Dermis blood vessel endothelial cell (primary cell): ENCODE measurements at regions not wholly inside any gene's neighbourhood (a gene's known extent, or its start where the extent isn't known, plus 50 kb on each side); places are given as distances from the start of the nearest gene placed in this dataset.

Experiments
- DNase-seq: peaks from one replicate; pipeline ENCODE4 v3.0.0; 2010

GRCh38 chr10:10295537-10295936 is 722.1 kb upstream of the CELF2 start:
- no peak for DNase-seq

GRCh38 chr10:10302689-10303088 is 715.0 kb upstream of the CELF2 start:
- DNase-seq: no peak

- no peak for DNase-seq
Measured at GRCh38 chr10:10307036-10307435, 710.6 kb upstream of the CELF2 start.

- DNase-seq: no peak
Measured at GRCh38 chr10:10307551-10307950, 710.1 kb upstream of the CELF2 start.

GRCh38 chr10:10310498-10310897 is 707.2 kb upstream of the CELF2 start:
- DNase-seq: no peak

- DNase-seq: no peak
Measured at GRCh38 chr10:10311966-10312365, 705.7 kb upstream of the CELF2 start.

- no peak for DNase-seq
Measured at GRCh38 chr10:10313149-10313835, 704.4 kb upstream of the CELF2 start.

GRCh38 chr10:10314626-10315025 is 703.0 kb upstream of the CELF2 start:
- DNase-seq: no peak

- no peak for DNase-seq
Measured at GRCh38 chr10:10315989-10316388, 701.7 kb upstream of the CELF2 start.

GRCh38 chr10:10317151-10317550 is 700.5 kb upstream of the CELF2 start:
- no peak for DNase-seq

GRCh38 chr10:10318856-10319255 is 698.8 kb upstream of the CELF2 start:
- DNase-seq: no peak

- DNase-seq: no peak
Measured at GRCh38 chr10:10320956-10321355, 696.7 kb upstream of the CELF2 start.

GRCh38 chr10:10326116-10326515 is 691.6 kb upstream of the CELF2 start:
- DNase-seq: no peak

- DNase-seq: no peak
Measured at GRCh38 chr10:10327934-10328333, 689.7 kb upstream of the CELF2 start.

GRCh38 chr10:10330418-10330817 is 687.3 kb upstream of the CELF2 start:
- DNase-seq: no peak

- DNase-seq: no peak
Measured at GRCh38 chr10:10332786-10333185, 684.9 kb upstream of the CELF2 start.

GRCh38 chr10:10333622-10334021 is 684.0 kb upstream of the CELF2 start:
- DNase-seq: no peak

GRCh38 chr10:10338339-10338738 is 679.3 kb upstream of the CELF2 start:
- DNase-seq: no peak

GRCh38 chr10:10346390-10347150 is 671.1 kb upstream of the CELF2 start:
- no peak for DNase-seq

GRCh38 chr10:10350050-10350449 is 667.6 kb upstream of the CELF2 start:
- no peak for DNase-seq

GRCh38 chr10:10351451-10351850 is 666.2 kb upstream of the CELF2 start:
- no peak for DNase-seq

GRCh38 chr10:10353326-10353868 is 664.3 kb upstream of the CELF2 start:
- DNase-seq: no peak

GRCh38 chr10:10359263-10359662 is 658.4 kb upstream of the CELF2 start:
- DNase-seq: no peak

GRCh38 chr10:10361301-10361885 is 656.3 kb upstream of the CELF2 start:
- no peak for DNase-seq
